Hematopoietic multipotent progenitor cell (in vitro differentiated cells): ENCODE measurements at regions not wholly inside any gene's neighbourhood (a gene's known extent, or its start where the extent isn't known, plus 50 kb on each side); places are given as distances from the start of the nearest gene placed in this dataset.

Source experiments
- DNase-seq, 3 donors: peaks; one replicate each; pipeline ENCODE4 v3.0.0-alpha.2; 2011 to 2015; ENCODE audit warnings: low read depth in 2 of 3, low spot score in 2 of 3

DNA sequence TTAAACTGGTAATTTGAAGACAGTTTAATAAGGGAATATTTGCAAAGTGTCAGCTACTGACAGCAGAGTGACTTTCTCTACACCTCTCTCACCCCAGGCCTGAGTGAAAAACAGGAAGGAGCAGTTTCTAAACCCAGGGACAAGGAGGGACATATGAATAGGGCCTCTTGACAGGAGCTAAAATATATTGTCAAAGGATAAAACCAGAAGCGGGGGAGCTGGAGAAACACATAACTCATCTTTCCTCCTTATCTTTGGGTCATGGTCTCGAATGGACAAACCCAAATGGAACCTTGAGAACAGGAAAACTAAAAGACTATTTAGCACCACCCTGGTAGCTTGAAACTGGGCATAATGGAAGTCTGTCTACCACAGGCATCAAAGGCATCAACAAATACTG is 197.5 kb upstream of the FOXA2 start:
- no peak for DNase-seq

DNA sequence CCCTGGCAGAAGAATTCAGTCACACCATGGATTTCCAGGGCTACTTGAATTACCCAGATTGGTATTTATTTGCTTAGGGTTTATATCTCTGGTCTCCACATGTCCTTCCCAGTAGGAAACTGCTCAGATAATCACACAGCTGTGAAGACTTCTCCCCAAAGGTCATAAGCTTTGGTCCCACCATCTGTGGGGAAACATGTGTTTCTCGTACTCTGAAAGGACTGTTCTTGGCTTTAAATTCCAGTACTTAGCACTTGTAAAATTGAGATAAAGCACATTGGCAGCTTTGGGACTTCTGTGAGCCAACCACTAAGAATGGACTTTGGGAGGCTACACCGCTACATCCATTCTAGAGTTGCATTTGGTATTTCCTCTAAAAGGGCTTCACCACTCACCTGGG is 205.3 kb upstream of the FOXA2 start:
- no peak for DNase-seq

DNA sequence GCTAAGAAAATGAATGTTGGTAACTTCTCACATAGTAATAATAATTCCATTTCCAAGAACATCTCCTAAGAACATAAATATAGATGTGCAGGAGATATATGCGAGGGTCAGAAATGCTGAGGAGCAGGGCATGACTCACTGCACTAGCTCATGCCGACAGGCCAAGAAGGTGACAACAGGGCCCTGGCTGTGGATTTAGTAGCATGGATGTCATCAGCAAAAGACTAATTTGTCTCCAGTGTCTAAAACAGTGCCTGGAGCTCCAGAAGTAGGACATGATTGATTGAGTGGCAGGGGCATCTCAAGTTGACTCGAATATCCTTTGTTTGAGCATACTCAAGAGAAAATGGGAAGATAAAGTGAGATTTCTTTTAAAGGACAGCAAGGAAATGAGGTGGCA is 207.0 kb upstream of the FOXA2 start:
- no peak for DNase-seq

DNA sequence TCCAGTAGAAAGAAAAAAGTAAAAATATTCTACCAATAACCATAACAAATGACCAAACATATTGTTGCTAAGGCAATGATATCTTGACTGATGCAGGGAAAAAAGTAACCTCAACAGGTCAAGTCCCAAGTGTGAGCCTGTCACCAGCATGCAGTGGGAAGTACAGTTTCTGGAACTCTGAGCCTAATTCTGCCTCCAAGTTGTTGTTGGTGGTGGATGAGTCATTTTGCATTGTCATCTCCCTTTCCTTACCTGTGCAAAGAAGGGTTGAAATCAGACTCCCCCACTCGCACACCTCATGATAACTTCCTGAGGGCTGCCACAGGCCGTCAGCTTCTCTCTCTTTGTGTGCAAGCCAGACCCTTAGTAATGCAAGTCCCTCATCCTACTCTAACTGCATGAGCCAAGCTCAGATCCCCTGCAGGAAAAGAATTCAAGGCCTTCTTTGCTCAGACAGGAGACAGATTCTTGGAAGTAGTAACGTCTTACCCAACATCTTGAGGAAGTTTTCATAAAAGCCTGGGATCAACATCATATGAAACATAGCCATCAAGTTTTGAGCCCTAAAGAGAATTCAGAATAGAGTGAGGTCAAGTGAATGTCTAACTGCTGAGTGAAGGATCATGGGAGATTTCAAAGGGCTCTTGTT is 207.6 kb upstream of the FOXA2 start:
- DNase-seq, result no peak

DNA sequence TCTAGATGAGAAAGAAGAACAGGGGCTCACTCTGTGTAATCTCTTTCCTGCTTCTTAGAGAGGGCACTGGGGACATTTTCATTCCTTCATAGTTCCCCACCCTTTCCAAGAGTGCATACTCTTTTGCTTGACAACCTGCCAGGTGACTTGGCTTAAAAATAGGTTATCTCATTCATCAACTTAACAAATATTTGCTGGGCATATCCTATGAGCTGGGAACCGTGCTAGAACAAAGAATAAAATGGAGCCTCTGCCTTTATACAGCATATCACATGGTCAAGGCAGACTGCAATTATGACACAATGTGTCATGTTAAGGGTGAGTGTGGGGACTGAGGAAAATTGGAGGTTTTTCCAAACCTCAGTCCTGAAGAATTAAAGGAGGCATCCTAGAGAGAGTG is 209.8 kb upstream of the FOXA2 start:
- no peak for DNase-seq

DNA sequence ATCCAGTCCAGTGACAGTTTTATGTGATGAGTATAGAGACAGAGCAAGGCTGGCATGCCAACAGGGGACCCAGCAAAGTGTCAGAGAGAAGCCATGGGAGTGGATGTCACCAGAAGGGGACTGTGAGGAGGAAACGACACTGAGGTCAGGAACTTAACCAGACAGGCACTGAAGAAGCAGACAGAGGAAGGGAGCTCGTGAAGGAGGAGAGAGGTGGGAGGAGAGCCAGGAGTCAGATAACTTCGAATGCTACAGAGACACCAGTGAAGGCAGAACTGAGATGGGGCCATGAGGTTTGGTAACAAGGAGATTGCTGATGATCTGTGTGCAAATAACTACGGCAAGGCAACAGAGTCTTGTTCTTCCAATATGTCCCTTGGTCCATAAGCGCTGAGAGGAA is 211.1 kb upstream of the FOXA2 start:
- DNase-seq, result no peak

DNA sequence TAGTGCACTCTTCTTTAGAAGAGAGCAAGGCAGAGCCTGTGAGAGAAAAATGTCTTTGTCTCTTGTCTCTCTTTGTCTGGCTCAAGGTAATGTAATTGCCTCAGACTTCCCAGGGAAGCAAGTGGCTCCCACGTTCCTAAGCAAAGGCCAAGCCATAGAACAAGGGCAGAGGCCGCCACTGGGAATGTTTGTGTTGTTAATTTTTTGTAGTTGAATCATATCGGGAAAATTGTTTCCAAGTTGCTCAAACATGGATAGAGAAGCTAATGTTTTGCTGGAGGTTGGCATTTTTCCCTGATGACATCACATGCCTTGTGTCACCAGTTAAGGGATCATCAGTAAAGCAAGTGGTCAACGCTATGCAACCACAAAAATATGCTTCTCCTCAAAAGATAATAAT is 211.5 kb upstream of the FOXA2 start:
- no peak for DNase-seq

DNA sequence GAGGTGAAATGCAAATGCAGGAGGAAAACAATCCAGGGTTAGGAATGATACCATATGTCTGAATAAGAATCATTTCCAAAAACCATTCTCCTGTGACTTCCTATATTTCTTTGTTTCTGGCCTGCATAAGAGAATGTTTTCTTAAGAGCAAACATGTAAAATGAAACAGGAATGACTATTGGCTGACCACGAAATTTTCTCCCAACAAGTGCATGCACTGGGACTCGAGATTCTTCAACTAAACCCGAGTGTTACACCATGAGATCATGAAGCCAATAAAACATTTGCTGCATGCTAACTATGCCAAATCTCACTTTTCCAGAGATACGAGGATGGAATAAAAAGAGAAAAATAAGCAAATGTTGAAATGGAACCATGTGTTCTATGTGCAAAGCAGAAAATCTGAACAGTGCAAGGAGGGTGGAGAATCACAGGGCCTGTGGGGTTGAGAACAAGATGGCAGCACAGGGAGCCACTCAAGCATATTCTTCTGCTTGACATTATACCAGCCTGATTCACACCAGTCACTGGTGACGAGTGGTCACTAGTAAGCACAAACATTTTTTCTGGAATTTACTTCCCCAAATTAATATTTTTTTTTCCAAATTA is 212.2 kb upstream of the FOXA2 start:
- DNase-seq, result no peak

DNA sequence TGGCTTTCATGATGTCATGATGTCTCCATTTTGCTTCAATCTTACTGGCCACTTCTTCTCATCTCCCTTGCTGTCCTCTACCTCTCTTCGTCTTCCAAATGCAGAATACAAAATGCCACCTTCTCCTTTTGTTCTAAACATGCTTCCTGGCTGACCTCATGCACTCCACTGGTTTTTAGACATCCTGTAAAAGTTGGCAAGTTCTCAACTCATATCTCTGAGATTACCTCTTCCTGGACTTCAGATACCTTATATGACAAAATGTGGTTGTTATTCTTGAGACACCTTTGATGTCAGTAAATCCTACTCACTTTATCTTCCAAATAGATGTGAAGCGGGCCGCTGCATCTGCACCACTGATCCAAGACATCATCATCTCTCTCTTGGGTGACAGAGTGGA is 212.7 kb upstream of the FOXA2 start:
- no peak for DNase-seq

DNA sequence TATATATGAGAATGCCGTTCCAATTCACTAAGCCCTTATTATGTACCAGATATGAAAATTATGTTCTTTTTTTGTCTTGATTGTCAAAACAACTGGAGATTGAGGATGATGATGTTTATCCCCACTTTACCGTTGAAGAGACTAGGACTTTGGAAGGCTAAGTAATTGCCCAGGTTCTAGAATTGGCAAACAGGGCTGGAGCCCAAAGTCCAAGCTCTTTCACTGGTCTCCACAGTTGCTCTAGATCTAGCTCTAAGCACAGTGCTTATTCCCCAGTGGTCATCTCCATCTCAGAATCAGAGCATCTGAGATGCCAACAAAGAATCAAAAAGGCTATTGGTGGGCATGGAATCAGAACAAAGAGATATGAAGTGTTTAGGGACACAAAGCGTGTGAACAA is 215.3 kb upstream of the FOXA2 start:
- DNase-seq, result no peak

DNA sequence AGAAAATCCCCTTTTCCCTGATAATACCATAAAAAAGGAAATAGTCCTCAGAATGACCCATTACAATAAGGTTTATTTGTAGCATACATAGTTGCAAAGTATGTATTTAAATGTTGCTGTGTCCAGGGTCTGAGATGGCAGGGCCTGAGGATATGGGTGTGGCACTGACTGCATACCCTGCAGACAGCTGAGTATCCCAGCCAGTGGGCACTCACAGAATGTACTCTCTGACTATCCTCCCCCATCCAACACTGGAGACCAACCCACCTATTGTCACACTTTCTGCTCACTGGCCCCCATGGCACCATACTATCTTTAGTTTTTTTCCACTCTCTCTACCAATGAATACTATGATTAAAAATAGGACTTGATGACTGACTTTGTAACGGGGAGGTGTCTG is 215.8 kb upstream of the FOXA2 start:
- DNase-seq, result no peak

DNA sequence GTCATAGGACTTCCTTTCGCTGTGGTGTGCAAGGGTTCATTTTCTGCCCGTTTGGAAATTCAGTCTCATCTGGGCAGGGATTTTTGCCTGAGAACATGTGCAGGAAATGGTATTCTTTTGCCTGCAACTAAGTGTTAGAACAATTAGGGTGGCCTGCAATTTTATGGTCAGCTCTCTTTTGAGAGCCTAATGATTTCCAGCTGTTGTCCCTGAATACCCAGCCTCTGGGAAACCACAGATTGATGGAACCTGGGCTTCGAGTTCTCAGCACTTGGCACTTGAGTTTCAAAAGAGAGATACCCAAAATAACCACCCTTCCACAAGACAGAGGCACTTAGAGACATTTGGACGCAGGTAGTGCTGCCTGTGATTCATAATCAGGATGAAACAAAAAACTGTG is 217.2 kb upstream of the FOXA2 start:
- DNase-seq, result no peak

DNA sequence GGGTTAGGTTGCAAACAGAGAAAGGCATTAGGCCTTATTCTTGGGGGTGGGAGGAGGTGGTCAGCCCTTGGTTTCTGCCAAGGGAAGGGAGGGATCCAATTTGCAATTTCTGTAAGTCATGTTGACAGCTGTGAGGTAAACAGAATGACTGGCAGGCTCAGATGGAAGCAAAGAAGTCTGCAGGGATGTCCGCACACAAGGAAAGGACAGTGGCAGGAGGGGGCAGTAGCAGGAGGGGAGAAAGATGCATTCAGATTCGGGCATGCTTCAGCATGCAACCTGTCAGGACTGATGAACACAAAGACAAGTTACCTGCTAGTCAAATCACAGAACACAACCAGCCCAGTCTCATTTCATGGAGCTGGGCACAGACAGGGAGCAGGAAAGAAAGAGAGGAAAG is 217.9 kb upstream of the FOXA2 start:
- DNase-seq, result no peak

DNA sequence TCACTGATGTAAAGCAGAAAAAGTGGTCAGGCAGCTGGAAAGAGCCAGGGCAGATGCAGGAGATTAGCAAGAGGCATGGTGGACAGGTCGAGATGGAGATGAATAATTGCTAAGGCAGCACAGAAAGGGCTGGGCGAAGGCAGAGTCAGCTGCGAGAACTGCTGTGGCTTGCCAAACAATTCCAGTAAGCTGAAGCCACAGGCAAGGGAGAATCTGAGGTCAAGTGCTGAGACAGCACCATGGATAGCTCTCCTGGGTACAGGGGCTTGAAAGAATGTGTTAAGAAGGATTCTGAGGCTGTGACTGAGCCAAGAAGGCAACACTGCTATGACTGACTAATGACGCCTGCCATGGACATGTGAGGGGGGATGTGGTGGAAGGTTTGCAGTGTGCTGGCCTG is 220.8 kb upstream of the FOXA2 start:
- peak in 1 of 3 donors; percentile 26 for DNase-seq

DNA sequence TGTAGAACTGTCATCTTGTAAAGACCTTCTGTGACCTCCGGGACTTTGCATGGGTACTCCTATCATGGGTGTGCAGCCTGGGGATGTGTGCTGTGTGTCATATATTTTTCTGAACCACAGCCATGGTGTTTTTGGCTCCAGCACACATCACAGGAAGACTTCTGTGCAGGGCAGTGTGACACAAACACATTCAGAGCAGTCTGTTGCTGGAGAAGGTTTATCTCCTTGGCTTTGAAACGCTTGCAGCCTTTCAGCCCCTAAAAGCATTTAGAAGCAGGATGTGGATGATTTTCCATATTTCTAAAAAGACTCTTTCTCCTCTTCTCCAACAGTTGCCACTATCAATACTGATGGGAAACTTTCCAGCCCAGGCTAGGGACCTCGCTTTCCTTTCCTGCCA is 221.6 kb upstream of the FOXA2 start:
- no peak for DNase-seq

DNA sequence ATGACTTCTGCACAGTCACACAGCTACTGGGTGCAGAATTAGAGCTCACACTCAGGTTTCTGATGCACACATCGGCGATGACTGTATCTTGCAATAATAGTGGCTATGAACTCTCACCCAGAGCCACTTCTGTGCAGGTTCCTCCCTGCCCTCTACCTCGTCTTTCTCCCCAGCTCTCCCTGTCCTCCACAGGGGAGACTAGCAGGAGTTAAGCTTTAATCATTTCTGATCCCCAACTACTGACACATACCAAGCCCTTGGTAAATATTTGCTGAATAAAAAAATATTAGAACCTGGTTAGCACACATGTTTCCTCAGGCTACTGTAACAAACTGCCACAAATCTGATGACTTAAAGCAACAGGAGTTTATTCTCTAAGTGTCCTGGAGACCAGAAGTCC is 222.7 kb upstream of the FOXA2 start:
- no peak for DNase-seq

DNA sequence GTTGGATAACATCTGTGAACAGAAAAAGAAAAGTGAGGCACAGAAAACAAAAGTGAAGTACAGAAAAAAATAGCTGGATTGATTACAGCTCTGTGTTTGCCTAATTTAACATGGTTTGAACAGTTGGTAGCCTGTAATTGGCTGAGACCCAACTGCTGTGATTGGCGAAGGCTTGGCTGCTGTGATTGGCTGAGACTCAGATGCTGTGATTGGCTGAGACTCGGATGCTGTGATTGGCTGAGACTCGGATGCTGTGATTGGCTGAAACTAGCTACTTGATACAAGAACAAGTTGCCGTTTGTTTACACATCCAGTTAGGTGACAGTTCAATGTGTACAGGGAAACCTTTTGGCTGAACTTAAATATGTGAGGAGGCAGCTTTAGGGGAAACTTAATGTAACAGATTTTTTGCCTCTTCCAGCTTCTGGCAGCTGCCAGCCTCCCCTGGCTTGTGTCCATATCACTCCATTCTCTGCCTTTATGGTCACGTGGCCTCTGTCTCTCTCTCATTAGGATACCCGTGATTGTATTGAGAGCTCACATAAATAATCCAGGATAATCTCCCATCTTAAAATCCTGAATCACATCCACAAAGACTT is 223.4 kb upstream of the FOXA2 start:
- DNase-seq, result no peak

DNA sequence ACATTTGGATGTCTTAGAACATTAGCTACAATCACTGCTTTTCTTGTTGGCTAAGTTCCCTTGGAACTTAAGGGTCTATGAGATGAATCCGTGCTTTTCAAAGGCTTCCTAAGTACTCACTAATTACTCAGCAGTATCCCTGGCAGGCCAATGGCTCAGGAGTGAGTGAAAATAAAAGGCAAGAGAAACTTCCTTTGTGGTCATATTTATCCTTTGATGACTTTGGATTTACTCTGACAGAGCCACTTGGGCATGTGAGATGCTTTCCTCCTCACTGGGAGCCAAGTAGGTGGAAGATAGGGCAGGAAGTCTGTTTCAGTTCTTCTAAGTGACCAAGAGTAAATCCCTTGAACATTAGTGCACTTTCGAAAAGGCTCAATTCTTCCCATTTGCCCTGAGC is 224.3 kb upstream of the FOXA2 start:
- DNase-seq, result no peak

DNA sequence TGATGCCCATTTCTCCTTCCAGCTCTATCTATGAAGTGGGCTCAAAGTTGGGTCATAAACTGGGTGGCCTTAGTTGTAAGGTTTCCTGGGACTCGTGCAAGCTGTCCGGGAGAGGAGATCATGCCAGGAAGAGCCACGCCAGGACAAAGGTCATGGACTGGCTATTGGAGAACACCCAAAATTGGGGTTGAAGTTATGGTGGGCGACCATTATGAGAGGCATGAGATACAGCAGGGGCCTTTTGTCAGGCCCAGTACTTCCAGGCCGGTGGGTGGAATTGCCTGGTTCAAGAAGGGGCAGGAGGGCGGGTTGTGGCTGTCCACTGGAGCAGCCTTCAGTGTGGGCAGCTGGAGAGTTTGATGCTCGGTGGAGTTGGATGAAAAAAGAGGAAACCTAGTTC is 225.1 kb upstream of the SSTR4 start:
- no peak for DNase-seq

DNA sequence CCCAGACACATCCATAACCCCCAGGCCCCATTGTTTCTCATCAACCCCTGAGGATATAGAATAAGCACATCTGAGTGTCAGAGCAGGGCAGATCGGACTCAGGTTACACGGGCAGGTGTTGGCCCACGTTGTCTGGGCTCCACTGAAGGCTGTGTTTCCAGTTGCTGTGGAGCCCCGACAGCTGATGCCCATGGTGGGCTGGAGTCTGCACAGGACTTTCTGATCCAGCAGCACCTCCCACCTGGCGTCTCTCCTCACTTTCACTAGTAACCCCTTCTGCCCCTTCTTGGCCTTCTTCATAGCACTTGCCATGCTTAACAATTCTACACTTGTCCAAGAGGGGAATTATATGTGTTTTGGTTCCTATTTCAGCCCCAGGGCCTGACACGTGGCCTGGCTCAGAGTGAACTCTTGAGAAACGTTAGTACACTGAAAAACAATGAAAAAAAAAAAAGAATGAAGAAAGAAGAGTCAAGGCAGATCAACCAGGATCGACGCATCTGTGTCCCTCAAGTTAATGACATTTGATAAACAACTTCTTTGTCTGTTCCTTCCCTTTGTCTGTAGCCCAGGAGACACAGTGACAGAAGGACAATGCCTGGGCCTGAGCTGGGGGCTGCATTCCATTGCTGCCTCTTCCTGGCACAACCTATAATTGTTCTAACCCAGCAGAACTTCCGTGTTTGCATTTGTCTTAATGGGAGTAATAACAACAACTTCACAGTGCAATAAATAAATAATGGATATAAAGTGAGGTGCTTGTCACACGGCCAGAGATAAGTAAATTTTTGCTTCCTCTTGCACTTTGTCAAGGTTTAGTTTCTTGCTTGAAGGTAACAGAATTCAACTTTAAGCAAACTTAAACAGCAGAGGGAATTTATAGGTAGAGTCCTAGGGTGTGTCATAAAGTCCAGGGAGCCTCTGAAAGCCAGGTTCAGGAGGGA is 224.2 kb upstream of the SSTR4 start:
- no peak for DNase-seq

DNA sequence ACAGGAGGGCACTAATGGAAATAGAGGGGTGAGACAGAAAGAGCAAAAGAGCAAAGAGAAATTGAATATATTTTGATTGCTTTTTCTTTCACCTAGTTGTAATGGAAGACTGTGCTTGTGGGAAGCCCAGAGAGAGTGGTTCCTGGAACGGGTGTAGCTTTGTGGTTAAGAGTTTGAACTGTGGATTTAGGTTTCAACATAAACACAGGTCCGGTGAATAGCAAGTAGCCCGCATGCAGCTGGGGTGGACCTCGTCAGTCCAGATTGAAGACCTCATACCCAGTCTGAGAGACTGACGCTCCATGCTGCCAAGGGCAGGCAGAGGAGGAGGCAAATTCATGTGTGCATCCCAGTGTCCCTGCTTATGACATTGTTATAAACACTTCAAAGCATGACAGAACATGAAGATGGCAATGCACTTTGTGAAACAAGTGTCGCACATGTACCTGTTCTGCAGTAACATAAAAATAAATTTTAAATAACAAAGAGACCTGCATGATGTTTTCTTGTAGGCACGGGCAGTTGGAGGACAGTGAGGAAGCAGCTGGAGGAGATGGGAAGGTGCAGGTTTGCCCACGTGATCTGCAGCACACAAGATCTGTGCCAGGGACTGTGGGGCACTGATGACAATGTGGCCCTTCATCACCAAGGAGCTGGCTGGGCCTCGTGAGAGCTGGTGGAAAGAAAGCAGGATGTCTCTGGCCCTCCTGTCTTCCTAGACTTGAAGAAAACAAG is 220.5 kb upstream of the SSTR4 start:
- peak in 1 of 3 donors; percentile 20 for DNase-seq
